GM18508 (cell line): ENCODE measurements at regions not wholly inside any gene's neighbourhood (a gene's known extent, or its start where the extent isn't known, plus 50 kb on each side); places are given as distances from the start of the nearest gene placed in this dataset.
A peak's percentile ranks its signal among the peaks of the same experiment; 100 is the strongest.

ENCODE experiments used
- ATAC-seq: cut with Tn5 transposase; IDR thresholded peaks from one replicate; pipeline ENCODE4 v1.9.1; 2021; ENCODE audit warnings: moderate number of reproducible peaks; ENCODE audit not compliant: insufficient read depth, unreplicated experiment

DNA sequence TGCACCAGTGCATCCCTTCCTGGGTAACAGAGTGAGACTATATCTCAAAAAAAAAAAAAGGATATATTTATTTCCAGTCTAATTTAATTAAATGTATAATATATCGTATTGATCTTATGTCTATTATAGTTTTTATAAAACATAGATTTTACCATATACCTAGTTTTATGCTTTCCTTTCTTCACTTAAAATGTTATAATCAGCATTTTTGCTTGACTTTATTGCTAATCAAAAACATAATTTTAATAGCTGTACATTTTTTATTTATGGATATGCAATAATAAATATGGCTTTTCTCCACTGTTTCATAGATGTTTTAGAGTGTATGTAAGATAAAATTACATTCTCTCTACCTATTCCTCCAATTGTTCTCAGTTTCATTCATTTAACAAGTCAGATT lies 958.0 kb downstream of the EPHA4 start:
- no peak for ATAC-seq

DNA sequence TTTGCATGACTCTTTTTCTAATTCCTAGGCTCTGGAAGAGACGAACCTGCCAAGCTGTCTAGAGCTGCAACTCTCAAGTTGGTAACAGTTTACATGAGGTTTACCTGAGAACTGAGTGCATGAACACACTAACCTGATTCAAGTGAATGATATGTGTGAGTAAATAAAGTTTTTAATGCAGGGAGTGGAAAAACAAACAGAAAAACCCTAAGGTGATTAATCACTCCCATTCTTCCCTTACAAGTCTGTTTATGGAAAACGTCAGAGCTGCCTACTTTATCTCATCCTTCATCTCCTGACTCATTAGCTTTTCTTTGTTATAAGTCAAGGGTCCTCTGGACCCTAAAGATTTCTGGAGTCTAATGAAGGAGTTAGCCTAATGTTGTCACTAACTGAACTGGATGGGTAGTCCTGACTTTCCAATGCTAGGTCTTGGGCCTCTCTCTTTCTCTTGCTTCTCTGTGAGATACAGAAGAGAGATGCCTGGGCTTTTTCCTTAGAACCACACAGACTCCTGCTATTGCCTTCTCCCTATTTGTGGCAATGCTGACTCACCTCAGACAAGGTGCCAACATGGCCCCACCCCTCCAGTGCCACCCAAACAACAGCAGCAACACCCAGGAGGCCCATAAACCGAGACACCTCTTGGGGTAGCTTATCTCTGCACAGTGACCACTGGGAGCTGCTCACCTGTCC lies 952.4 kb downstream of the EPHA4 start:
- no peak for ATAC-seq

DNA sequence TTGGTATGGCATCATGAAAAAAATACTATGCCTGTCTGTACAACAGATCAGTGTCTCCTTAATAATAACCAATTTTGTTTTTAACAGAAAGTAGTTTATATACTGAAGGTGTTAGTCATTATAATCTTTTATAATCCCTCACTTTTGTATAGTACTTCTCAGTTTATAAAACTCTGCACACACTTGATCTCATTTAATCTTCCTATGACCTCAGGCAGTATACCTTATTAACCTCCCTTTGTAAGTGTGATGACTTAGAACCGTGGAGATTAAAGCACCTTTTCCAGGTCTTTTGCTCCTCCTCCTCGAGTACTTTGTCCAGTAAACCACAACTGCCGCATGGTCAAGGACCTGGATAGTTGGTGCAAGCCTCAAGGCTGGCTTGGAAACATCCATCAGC lies 945.5 kb downstream of the EPHA4 start:
- no peak for ATAC-seq

GRCh38 chr2:220628252-220628651 lies 943.9 kb downstream of the EPHA4 start:
- ATAC-seq = no peak

GRCh38 chr2:220641137-220641536 lies 931.0 kb downstream of the EPHA4 start:
- ATAC-seq = no peak

GRCh38 chr2:220646424-220646823 lies 925.7 kb downstream of the EPHA4 start:
- ATAC-seq = peak; percentile 44

DNA sequence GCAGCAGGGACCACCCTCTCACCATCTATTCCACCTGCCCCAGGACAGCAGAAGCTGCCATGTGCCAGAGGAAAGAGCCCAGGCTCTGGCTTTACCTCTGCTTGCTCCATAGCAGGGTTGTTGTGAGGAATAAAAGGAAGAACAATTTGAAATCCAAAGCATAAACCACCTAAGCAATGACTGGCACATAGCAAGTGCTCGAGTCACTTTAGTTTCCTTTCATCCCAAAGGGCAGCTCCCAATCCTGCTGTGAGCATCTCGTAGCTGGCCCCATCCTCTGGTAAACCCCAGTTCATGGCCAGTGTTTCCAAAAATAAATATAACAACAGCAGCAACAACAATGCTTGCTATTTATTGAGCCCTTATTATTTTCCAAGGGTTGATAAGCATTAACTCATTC lies 923.5 kb downstream of the EPHA4 start:
- no peak for ATAC-seq

DNA sequence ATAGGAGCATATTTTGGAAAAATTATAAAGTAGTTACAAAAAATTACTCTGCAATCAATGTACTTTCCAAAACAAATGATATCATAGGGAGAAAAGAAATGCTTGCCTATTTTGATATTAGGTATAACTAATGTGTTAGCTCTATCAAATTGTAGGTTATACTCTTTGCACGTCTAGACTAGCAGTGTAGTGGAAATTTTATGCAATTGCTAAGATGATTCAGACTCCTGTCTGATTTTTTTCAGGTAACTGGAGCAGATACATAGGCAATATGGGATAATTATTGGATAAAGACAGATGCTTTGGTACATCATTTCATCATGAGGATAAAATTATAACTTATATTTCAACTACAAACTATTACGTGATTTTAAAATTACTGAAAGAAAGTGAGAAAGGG lies 918.3 kb downstream of the EPHA4 start:
- no peak for ATAC-seq

DNA sequence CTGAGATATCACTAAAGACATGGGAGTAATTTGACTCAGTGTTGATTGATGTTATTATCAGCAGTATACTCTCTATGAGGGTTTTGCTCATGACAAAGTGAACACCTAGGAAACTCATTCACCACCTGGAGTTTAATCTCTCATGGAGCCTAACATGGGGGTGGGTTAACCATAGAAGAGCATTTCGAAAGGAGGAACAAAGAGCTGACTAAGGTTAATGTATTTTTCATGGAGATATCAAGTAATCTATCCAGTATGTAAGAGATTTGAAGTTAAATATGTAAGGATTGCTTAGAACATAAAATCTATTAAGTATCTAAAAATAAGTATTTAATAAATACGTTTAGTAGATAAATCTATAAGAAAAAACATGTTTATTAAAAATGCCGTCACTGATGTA lies 917.8 kb downstream of the EPHA4 start:
- ATAC-seq = no peak

DNA sequence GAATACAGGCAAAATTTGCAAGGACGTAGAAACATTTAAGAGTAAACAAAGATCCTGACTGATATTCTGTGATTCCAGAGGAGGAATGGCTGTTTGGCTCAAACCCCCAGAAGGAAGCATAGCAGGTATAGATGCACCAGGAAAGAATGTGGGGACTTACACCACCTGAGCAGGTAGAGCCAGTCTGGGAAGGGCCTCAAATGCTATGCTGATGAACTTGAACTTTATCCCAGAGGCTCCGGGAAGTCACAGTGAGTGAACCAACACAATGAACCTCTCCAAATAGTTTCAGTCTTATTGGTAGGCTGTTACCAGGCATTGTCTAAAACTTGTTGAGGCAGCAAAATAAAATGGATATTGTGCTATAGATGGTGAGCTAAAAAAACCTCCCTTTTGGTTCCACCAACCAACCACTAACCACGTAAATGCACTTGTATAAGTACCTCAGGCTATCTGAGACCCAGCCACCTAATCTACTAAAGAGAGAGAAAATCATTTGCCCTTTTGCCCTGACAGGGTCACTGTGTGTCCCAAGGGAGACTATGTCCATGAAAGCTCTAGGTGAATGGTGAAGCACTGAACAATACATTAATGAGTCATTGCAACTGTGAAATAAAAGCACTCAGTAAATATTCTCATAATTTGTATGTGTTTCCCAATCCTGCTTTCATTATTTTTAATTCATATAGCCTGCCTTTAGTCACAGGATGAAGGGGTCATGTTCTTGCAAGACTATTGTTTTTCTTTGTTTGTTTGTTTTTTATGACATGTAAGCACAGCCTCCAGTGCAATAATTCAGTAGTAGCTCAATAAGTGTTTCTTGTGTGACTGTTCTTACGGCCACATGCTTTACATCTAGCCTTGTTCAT lies 911.6 kb downstream of the EPHA4 start:
- ATAC-seq = no peak

DNA sequence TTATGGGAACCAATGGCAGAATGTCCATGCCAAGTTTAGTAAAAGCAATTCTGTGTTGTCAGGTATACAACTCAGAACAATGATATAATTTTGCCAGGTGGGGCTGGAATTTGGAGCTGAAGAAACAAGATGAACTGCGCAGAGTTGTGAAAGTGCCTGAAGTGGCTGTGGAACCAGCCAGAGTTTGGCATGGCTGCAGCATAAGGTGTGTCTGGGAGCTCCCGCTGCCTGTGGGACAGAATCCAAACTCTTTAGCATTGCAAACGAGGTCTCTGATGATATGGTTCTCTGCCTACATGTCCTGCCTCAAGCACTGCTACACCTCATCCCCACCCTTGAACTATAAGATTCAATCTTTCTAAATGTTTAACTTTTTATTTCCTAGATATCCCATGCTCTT lies 909.7 kb downstream of the EPHA4 start:
- ATAC-seq = no peak

DNA sequence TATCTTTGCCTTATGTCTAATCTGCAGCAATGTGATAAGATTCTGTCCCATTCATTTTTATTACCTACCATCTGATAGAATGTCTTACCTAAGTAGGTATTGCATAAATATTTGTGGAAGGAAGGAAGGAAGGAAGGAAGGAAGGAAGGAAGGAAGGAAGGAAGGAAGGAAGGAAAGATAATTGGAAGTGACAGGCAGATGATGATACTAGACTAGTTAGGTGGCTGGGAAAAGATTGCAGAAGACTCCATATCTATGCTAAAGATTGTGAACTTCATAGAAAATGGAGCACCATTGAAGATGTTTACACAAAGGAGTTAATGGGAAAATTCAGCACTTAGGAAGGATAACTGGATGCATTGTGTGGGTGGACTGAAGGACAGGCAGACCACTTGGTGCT lies 909.0 kb downstream of the EPHA4 start:
- no peak for ATAC-seq

DNA sequence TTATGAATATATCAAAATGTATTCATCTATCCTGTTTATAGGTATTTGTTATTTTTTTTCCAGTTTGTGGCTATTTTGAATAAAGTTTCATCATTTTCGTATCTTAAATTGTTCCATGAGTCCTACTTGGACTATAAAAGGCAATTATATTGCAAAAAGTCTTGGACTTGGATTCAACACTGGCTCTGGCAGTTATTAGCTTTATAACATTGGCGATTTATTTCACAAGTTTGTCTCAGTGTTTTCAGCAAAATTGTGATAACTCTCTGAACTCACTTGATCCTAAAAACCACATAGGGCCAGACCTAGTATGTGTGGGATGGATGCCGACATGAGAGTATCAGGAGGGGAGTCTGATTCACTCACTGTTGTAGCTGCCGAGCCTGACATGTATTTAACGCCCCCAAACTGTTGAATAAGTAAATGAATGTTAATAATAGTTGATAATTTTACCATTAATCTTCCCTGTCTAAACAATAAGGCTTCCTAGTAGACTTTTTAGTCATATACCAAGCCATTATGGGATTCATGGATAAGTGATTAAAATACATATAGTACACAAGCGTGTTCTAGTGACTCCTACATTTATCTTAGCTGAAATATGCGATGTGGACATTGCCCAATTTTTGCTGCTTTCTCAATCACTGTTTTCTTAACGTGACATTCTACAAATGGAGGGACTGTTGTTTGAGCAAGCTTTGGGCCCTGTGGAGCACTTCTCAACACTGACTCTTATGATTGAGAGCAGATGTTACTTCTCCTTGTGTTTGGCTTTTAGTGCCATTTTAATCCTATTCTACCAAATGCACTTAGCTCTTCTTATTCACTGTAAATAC lies 907.6 kb downstream of the EPHA4 start:
- no peak for ATAC-seq

DNA sequence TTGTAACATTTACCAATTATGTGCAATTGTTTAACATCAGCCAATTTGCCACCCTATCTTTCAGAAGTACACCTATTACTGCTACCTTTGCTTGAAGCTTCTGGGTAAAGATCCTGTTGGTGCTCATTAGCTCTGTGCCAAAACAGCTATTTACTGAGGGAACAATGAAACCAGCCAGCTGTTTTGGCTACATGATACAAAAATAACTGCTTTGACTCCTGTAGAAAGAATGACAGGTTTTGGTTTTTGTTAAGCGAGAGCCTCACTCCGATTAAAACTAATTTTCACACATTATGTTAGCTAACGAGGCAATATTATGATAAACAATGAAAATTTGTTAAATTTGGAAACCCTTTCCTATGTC lies 907.0 kb downstream of the EPHA4 start:
- no peak for ATAC-seq

GRCh38 chr2:220669324-220669723 lies 902.8 kb downstream of the EPHA4 start:
- ATAC-seq = no peak

GRCh38 chr2:220670511-220670910 lies 901.6 kb downstream of the EPHA4 start:
- no peak for ATAC-seq

GRCh38 chr2:220673151-220673874 lies 898.8 kb downstream of the EPHA4 start:
- ATAC-seq = no peak

DNA sequence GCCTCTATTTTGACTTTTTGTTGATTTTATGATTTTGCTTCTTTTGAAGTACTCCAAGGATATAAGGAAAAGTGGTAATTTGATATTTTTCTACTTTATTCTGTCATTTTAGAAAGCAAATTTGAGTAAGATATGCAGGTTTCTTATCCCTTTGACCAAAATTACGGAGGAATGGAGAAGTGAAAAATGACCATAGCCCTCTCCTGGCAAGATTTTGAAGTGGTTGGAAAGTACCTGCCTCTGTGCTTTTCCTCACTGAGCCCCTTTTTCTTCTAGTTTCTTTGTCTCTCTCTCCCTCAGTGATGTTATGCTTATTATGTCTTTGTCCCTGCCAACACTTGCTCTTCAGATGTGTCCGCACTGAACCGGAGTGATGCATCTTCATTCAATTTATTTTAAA lies 898.1 kb downstream of the EPHA4 start:
- no peak for ATAC-seq

DNA sequence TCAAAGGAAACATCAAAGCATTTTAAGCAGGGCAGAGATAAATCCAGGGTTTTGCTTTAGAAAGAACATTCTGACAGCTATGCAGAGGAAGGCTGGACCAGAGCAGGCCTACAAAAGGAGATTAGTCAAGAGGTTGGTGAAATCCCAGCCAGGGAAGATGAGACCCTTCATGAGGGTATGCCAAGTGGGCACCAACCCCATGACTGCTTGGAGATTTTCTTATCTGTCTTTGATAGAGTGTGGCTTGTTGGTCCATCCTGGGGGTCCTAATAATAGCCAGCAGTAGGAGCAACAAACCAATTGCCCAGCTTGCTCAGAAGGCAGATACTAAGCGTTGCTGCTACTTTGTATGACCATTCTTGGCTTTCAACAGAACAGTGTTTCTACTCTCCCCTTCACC lies 895.4 kb downstream of the EPHA4 start:
- ATAC-seq = no peak

GRCh38 chr2:220678943-220679342 lies 893.2 kb downstream of the EPHA4 start:
- ATAC-seq = no peak
